GM13976 (cell line): ENCODE measurements at regions not wholly inside any gene's neighbourhood (a gene's known extent, or its start where the extent isn't known, plus 50 kb on each side); places are given as distances from the start of the nearest gene placed in this dataset.

Source experiments
- DNase-seq: peaks from one replicate; pipeline ENCODE4 v3.0.0; 2012; ENCODE audit warnings: low spot score
- in situ Hi-C: fragments of 300-500 bp; cut with MboI; formaldehyde crosslinking; loops from one replicate; pipeline ENCODE4 v1.12.0; 2022; ENCODE audit warnings: low sequenced_read_pairs, mixed read lengths, inconsistent platforms; ENCODE audit not compliant: unreplicated experiment
- TF ChIP-seq, protein P1 (sequence below): IDR thresholded peaks from 2 replicates; pipeline ENCODE4 v1.5.1; 2012; ENCODE audit warnings: borderline replicate concordance, mild to moderate bottlenecking; ENCODE audit not compliant: insufficient read depth; ENCODE audit errors: extremely low read depth, missing control alignments, control extremely low read depth

DNA sequence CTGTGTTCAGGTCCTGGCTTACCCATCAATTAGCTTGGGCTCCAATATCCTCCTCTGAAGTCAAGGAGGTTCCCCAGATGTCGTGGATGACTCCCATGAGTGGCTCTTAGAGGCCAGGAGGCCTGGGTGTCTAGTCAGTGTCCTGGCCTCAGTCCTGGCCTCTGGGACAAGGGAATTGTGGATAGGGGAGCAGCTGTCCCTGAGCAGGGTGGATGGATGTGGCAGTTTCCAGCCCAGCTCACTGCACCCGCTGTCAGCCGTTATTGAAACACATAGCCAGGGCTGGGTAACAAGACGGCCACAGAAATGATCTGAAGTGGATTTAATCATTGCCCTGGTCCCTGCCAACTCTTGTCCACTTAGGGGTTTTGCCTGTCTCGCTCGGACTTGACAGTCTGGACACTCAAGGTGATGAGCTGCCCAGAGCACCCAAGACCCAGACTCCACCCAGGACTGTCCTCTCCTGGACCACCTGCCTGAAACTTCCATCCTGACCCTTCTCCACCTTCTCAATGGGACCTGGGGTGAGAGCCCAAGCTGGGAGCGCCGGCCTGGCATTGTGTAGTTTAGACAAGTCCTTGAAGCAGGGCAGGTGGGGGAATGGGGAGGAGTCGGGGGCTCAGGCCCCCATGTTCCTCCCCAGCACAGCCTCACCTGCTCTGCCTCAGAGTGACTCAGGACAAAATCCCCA, 182.1 kb upstream of the SDK2 start:
- in situ Hi-C loops = no loop called here
- TF ChIP-seq, protein P1, sequence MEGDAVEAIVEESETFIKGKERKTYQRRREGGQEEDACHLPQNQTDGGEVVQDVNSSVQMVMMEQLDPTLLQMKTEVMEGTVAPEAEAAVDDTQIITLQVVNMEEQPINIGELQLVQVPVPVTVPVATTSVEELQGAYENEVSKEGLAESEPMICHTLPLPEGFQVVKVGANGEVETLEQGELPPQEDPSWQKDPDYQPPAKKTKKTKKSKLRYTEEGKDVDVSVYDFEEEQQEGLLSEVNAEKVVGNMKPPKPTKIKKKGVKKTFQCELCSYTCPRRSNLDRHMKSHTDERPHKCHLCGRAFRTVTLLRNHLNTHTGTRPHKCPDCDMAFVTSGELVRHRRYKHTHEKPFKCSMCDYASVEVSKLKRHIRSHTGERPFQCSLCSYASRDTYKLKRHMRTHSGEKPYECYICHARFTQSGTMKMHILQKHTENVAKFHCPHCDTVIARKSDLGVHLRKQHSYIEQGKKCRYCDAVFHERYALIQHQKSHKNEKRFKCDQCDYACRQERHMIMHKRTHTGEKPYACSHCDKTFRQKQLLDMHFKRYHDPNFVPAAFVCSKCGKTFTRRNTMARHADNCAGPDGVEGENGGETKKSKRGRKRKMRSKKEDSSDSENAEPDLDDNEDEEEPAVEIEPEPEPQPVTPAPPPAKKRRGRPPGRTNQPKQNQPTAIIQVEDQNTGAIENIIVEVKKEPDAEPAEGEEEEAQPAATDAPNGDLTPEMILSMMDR = no peak
- DNase-seq = no peak

DNA sequence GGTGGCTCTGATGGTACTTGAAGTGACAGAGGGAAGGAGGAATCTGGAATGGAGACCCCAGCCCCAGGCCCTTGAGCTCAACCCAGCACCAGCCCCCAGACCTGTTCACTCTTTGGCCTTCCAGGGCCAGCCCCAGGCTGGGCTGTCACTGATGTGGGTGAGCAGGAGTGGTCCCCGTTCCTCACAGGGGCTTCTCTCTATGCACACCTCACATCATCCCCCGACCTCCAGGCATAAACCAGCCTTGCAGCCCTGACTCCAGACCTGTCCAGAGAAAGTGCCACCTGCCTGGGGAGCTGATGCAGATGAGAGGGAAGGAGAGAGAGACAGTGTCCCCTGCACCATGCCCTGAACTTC, 182.6 kb upstream of the SDK2 start:
- DNase-seq = no peak
- TF ChIP-seq, protein P1 = no peak
- in situ Hi-C loops = no loop called here

DNA sequence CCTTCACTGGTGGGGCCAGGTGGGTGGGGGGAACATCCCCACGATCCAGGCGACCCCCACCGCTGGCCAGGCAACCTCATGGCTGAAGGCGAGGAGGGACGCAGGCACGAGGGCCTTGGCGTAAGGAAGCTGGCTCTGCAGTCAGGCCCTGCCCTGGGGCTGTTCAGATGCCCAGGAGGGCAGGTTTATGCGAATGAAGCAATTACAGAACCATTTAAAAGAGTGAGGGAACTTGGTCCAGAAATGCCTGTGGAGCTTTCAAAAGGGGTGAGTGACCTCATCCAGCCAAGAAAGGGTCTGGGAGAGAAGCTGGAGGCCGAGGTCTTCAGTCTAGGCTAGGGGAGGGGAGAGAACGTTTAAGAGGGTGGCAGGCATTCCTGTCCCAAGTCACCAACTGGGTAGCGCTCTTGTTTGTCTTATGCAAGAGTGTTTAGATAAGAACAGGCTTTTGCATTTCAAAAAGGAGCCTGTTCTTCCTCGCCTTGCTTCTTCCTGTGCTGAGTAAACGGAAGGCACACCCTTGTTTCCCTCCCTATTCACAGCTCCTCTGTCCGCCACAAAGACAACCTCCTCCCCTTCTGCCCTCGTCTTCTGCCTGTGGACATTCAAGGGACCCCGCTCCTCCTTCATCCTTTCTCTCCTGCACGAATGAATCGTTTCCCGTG, 183.5 kb upstream of the SDK2 start:
- DNase-seq = no peak
- TF ChIP-seq, protein P1 = no peak
- in situ Hi-C loops = no loop called here

DNA sequence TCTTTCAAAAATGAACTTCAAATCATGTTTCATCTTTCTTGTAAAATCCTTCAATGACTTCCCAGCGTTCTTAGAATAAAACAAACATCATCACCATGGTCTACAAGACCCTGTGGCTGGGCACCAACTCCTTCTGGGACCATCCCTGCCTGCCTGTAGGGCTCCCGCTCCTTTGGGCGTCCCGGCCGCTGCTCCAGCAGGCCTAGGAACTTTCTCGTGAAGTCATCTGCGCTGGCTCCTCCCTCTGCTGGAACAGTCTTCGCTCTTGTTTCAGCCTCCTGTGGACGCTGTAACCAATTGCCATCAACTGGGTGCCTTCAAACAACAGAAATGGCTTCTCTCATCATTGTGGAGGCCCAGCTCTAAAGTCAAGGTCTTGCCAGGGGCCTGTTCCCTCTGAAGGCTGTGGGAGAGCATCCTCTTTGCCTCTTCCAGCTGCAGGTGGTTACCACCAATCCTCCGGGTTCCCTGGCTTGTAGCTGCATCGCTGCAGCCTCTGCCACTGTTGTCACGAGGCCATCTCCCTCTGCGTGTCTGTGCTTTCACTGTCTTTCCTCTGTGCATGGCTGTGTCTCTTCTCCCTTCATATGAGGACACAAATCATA, 185.5 kb upstream of the SDK2 start:
- no peak for DNase-seq
- TF ChIP-seq, protein P1 = no peak
- in situ Hi-C loops = no loop called here

DNA sequence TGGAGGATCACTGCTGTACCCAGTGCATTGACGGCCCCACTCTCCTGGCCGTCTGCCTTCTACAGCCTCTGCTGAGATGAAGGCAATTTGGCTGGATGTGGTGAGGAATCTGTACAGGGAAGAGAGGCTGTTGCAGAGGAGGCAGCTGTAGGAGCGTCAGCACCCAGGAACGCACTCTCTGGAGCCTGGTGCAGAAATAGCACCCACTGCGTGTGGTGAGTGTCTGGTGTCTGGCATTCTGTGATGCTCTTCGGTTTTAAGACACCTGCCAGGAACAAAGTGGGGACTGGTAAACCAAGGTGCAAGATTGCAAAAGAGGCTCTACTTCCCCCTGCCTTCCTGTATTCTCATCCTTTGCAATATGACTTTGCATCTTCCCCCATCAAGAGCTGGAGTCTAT, 187.5 kb upstream of the SDK2 start:
- in situ Hi-C loops = no loop called here
- no peak for DNase-seq
- TF ChIP-seq, protein P1 = no peak

DNA sequence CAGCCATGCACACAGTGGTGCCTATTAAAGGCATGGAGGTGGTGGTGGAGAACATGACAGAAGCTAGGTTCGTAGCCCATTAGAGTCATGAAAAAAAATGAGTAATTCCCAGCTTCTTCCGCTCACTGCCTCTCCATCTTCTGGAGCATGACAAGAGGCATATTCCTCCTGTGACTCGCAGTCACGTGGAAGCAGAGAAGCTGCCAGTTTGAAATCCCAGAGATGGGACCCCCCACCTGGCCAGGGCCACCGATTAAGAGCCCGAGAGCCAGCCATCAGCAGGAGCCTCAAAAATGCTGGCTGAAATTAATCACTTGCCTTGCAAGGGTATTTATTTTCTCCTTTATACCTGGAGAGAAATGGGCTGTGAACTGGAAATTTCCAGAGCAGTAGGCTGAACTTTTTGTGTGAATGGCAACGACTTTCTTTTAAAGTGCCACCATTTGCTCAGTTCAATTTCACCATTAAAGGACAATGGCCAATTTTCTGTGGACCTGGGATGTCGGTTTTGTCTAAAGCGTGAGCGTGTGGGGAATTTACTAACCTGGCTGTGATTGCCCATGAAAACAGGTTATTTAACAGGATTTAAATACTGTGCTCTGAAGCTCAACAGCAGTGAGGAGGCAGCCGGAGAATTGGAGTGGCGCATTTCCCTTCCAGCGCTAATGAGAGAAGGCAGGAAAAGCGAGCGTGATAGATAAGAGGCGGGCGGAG, 189.7 kb upstream of the SDK2 start:
- TF ChIP-seq, protein P1 = no peak
- DNase-seq = no peak
- in situ Hi-C loops = no loop called here
